ENCODE measurements at regions not wholly inside any gene's neighbourhood (a gene's known extent, or its start where the extent isn't known, plus 50 kb on each side); places are given as distances from the start of the nearest gene placed in this dataset.

DNA sequence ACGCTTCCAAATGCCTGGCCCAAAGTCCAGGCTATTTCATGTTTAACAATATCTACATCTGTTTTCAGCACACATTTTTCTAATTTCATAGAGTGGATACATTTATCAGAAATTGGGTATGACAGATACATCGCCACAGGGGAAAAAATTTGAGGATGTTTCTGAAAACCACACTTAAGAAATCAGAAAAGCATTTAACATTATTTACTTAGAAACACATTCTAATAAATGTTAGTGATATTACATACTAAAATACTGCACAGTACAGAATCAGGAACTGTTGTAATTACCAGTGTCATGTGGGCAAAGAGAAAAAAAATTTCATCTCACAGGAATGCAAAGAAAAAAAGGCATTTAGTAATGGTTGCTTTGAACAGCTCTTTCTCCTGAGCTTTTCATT is 310.5 kb upstream of the KIF2A start:
- Histone ChIP-seq H3K9me2 (no peaks in the 10 kb centered on the region), H3K36me3 (replicated peaks in 1 of 2; ENCODE audit: control insufficient read depth in 1 of 2, insufficient read depth in 2 of 2, low read length in 1 of 2) (no peaks in the 10 kb centered on the region), H3K4me2 (no peak overlapping the region), H3K79me2 (ENCODE audit: insufficient read depth) (no peaks in the 10 kb centered on the region), H2AFZ (ENCODE audit: low read depth) (no peak overlapping the region), H3K27ac (ENCODE audit: low read depth in 2 of 2, low read length in 1 of 2) (peak overlapping the region in 1 of 2 experiments; percentile 58; a peak in 2 of 4 replicates), H4K20me1 (ENCODE audit: insufficient read depth) (no peaks in the 10 kb centered on the region), H3K27me3 (ENCODE audit: insufficient read depth) (no peaks in the 10 kb centered on the region), H3K4me3 (ENCODE audit: low read depth in 2 of 2, low read length in 1 of 2) (no peak overlapping the region), H3F3A (replicated peaks; ENCODE audit: insufficient read depth) (no peaks in the 10 kb centered on the region), H3K9ac (no peak overlapping the region), H3K4me1 (ENCODE audit: control insufficient read depth in 1 of 2, insufficient read depth in 2 of 2, low read depth in 1 of 2, low read length in 1 of 2) (peaks cover 0 to 10% of the 10 kb centered on the region in 2 experiments; a peak in 2 of 4 replicates), H3K9me3 (no peaks in the 10 kb centered on the region)
- ChIA-PET POLR2A (no interaction called here), CTCF (interaction anchor here (0.6 to 0.8 kb wide), 2 partner anchors 148 to 1287 kb away, joined by 3 to 4 read pairs; no protein-coding TSS in a partner anchor)
- peak; percentile 45 for DNase-seq
- TF ChIP-seq SMC3 (IDR thresholded peaks at IDR 0.05; ENCODE audit: low read depth, low read length) (no peak), GATA2 (CRISPR knock-in tag; IDR thresholded peaks at IDR 0.05) (peak; percentile 93), FOXJ3 (CRISPR knock-in tag; IDR thresholded peaks at IDR 0.05) (peak; percentile 71), EP300 (IDR thresholded peaks at IDR 0.05; ENCODE audit: borderline replicate concordance in 1 of 2, low read depth in 1 of 2, low read length in 1 of 2) (peak in 1 of 2 experiments; percentile 91; a peak in 2 of 4 replicates), RCOR1 (IDR thresholded peaks at IDR 0.05; ENCODE audit: low read length) (peak; percentile 93), RAD21 (IDR thresholded peaks at IDR 0.05; ENCODE audit: low read length) (peak; percentile 11; the same call in 1 of the 2 replicates), MXI1 (IDR thresholded peaks at IDR 0.05; ENCODE audit: low read depth, low read length) (0 out of 2 replicates have a peak, but pooled peaks have one; percentile 21), FOSL2 (IDR thresholded peaks at IDR 0.05; ENCODE audit: borderline replicate concordance, low read depth) (no peak), JUND (IDR thresholded peaks at IDR 0.05) (no peak), YY1 (IDR thresholded peaks at IDR 0.05; ENCODE audit: low read depth) (no peak), CHD2 (IDR thresholded peaks at IDR 0.05; ENCODE audit: low read length, partially characterized antibody) (peak; percentile 75), TCF12 (IDR thresholded peaks at IDR 0.05) (peak; percentile 53), TAF1 (IDR thresholded peaks at IDR 0.05; ENCODE audit: borderline replicate concordance, low read depth, low read length) (no peak), RFX5 (IDR thresholded peaks at IDR 0.05; ENCODE audit: low read length) (no peak)
- TF ChIP-seq, protein P1, sequence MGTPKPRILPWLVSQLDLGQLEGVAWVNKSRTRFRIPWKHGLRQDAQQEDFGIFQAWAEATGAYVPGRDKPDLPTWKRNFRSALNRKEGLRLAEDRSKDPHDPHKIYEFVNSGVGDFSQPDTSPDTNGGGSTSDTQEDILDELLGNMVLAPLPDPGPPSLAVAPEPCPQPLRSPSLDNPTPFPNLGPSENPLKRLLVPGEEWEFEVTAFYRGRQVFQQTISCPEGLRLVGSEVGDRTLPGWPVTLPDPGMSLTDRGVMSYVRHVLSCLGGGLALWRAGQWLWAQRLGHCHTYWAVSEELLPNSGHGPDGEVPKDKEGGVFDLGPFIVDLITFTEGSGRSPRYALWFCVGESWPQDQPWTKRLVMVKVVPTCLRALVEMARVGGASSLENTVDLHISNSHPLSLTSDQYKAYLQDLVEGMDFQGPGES (IDR thresholded peaks at IDR 0.05; ENCODE audit: low read depth, low read length) = no peak
- TF ChIP-seq, protein P2, sequence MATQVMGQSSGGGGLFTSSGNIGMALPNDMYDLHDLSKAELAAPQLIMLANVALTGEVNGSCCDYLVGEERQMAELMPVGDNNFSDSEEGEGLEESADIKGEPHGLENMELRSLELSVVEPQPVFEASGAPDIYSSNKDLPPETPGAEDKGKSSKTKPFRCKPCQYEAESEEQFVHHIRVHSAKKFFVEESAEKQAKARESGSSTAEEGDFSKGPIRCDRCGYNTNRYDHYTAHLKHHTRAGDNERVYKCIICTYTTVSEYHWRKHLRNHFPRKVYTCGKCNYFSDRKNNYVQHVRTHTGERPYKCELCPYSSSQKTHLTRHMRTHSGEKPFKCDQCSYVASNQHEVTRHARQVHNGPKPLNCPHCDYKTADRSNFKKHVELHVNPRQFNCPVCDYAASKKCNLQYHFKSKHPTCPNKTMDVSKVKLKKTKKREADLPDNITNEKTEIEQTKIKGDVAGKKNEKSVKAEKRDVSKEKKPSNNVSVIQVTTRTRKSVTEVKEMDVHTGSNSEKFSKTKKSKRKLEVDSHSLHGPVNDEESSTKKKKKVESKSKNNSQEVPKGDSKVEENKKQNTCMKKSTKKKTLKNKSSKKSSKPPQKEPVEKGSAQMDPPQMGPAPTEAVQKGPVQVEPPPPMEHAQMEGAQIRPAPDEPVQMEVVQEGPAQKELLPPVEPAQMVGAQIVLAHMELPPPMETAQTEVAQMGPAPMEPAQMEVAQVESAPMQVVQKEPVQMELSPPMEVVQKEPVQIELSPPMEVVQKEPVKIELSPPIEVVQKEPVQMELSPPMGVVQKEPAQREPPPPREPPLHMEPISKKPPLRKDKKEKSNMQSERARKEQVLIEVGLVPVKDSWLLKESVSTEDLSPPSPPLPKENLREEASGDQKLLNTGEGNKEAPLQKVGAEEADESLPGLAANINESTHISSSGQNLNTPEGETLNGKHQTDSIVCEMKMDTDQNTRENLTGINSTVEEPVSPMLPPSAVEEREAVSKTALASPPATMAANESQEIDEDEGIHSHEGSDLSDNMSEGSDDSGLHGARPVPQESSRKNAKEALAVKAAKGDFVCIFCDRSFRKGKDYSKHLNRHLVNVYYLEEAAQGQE (IDR thresholded peaks at IDR 0.05; ENCODE audit: low read depth, low read length) = no peak
- 4% methylated on average over 2 of the region's 2 CpGs for WGBS (ENCODE audit: low lambda C conversion rate)
